ENCODE measurements at regions not wholly inside any gene's neighbourhood (a gene's known extent, or its start where the extent isn't known, plus 50 kb on each side); places are given as distances from the start of the nearest gene placed in this dataset.
"Not testable (repeated sequence)": the region's sequence is repeated elsewhere in the genome, so short reads cannot be mapped to it uniquely, and the experiment has no call there.

GRCh38 chr20:30585244-30585796 is 672.1 kb upstream of the DEFB115 start:
- H4K20me1 ChIP-seq (ENCODE audit: insufficient read depth); H3K79me2 ChIP-seq (ENCODE audit: insufficient read depth, low read depth); H3K27me3 ChIP-seq (ENCODE audit: insufficient read depth, low read depth); H2AFZ ChIP-seq (ENCODE audit: low read depth); H3K9ac ChIP-seq; H3K4me1 ChIP-seq (ENCODE audit: low read depth, poor library complexity, severe bottlenecking); H3K27ac ChIP-seq; H3K4me3 ChIP-seq (IDR thresholded peaks at IDR 0.05; ENCODE audit: insufficient read depth, low read depth, low read length); H3K36me3 ChIP-seq (ENCODE audit: insufficient read depth); H3K4me2 ChIP-seq: not testable (repeated sequence)

GRCh38 chr20:30586178-30586577 is 671.3 kb upstream of the DEFB115 start:
- not testable (repeated sequence) for H3K4me3 ChIP-seq (IDR thresholded peaks at IDR 0.05; ENCODE audit: insufficient read depth, low read depth, low read length); H3K27ac ChIP-seq; H3K4me1 ChIP-seq (ENCODE audit: low read depth, poor library complexity, severe bottlenecking); H3K9ac ChIP-seq; H3K36me3 ChIP-seq (ENCODE audit: insufficient read depth); H4K20me1 ChIP-seq (ENCODE audit: insufficient read depth); H3K79me2 ChIP-seq (ENCODE audit: insufficient read depth, low read depth); H3K4me2 ChIP-seq; H2AFZ ChIP-seq (ENCODE audit: low read depth); H3K27me3 ChIP-seq (ENCODE audit: insufficient read depth, low read depth)

DNA sequence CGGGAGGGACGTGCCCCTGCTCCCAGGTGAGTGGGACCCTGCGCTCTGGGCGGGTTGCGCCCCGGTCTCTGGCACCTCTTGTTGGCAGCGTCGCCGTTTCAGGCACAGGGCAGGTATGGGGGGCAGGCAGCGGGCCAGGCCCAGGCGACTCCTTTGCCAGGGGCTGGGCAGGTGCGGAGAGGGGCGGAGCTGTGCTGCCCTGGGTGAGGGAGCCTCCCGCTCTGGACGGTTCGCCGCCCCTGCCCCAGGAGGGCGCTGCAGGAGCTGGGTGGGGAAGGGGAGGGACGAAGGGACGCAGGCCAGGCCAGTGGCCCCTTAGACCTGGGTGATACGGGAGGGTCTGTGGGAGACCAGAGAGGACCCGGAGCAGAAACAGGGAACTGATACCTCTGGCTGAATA is 663.9 kb upstream of the DEFB115 start:
- no peaks in the 10 kb centered on the region for H4K20me1 ChIP-seq (ENCODE audit: insufficient read depth)
- H3K4me2 ChIP-seq = no peak overlapping the region
- H3K36me3 ChIP-seq (ENCODE audit: insufficient read depth) = no peaks in the 10 kb centered on the region
- TF ChIP-seq, protein P1, sequence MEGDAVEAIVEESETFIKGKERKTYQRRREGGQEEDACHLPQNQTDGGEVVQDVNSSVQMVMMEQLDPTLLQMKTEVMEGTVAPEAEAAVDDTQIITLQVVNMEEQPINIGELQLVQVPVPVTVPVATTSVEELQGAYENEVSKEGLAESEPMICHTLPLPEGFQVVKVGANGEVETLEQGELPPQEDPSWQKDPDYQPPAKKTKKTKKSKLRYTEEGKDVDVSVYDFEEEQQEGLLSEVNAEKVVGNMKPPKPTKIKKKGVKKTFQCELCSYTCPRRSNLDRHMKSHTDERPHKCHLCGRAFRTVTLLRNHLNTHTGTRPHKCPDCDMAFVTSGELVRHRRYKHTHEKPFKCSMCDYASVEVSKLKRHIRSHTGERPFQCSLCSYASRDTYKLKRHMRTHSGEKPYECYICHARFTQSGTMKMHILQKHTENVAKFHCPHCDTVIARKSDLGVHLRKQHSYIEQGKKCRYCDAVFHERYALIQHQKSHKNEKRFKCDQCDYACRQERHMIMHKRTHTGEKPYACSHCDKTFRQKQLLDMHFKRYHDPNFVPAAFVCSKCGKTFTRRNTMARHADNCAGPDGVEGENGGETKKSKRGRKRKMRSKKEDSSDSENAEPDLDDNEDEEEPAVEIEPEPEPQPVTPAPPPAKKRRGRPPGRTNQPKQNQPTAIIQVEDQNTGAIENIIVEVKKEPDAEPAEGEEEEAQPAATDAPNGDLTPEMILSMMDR (conservative IDR thresholded peaks at IDR 0.05; ENCODE audit: low read depth, low read length) = no peak
- H3K4me1 ChIP-seq (ENCODE audit: low read depth, poor library complexity, severe bottlenecking) = no peaks in the 10 kb centered on the region
- no peak overlapping the region for H2AFZ ChIP-seq (ENCODE audit: low read depth)
- no peak overlapping the region for H3K4me3 ChIP-seq (IDR thresholded peaks at IDR 0.05; ENCODE audit: insufficient read depth, low read depth, low read length)
- no peak overlapping the region for H3K9ac ChIP-seq
- no peaks in the 10 kb centered on the region for H3K79me2 ChIP-seq (ENCODE audit: insufficient read depth, low read depth)
- no peaks in the 10 kb centered on the region for H3K27me3 ChIP-seq (ENCODE audit: insufficient read depth, low read depth)
- H3K27ac ChIP-seq = no peak overlapping the region

DNA sequence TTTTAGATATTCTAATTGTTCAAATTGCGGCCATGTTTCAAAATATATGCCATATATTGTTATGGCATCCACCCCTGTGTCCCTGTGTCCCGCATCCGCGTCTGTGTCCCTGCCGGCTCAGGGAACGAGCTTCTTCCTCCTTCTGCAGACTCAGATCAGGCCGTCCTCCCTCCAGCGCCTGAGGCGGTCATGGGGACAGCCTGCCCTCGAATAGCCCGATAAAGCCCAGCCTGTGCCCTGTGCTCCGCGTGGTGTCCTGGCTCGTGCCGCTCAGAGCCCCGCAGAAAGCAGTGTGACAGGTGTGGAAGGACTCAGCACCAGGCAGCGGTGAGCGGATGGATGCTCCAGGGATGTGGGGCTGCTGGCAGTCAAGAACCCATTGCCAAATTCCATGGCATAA is 663.4 kb upstream of the DEFB115 start:
- Histone ChIP-seq H3K79me2 (ENCODE audit: insufficient read depth, low read depth) (no peaks in the 10 kb centered on the region), H3K27ac (no peak overlapping the region), H3K4me2 (no peak overlapping the region), H3K36me3 (ENCODE audit: insufficient read depth) (no peaks in the 10 kb centered on the region), H4K20me1 (ENCODE audit: insufficient read depth) (no peaks in the 10 kb centered on the region), H3K4me1 (ENCODE audit: low read depth, poor library complexity, severe bottlenecking) (no peaks in the 10 kb centered on the region), H3K9ac (no peak overlapping the region), H3K4me3 (IDR thresholded peaks at IDR 0.05; ENCODE audit: insufficient read depth, low read depth, low read length) (no peak overlapping the region), H3K27me3 (ENCODE audit: insufficient read depth, low read depth) (no peaks in the 10 kb centered on the region), H2AFZ (ENCODE audit: low read depth) (no peak overlapping the region)
- TF ChIP-seq, protein P1 (conservative IDR thresholded peaks at IDR 0.05; ENCODE audit: low read depth, low read length) = no peak

- no peak overlapping the region for H3K4me3 ChIP-seq (IDR thresholded peaks at IDR 0.05; ENCODE audit: insufficient read depth, low read depth, low read length)
- TF ChIP-seq, protein P1 (conservative IDR thresholded peaks at IDR 0.05; ENCODE audit: low read depth, low read length) = no peak
- H3K4me2 ChIP-seq = no peak overlapping the region
- H2AFZ ChIP-seq (ENCODE audit: low read depth) = no peak overlapping the region
- H4K20me1 ChIP-seq (ENCODE audit: insufficient read depth) = no peaks in the 10 kb centered on the region
- no peak overlapping the region for H3K9ac ChIP-seq
- no peaks in the 10 kb centered on the region for H3K4me1 ChIP-seq (ENCODE audit: low read depth, poor library complexity, severe bottlenecking)
- H3K79me2 ChIP-seq (ENCODE audit: insufficient read depth, low read depth) = no peaks in the 10 kb centered on the region
- no peaks in the 10 kb centered on the region for H3K27me3 ChIP-seq (ENCODE audit: insufficient read depth, low read depth)
- no peak overlapping the region for H3K27ac ChIP-seq
- no peaks in the 10 kb centered on the region for H3K36me3 ChIP-seq (ENCODE audit: insufficient read depth)
Observed at GRCh38 chr20:30595698-30596097, 661.8 kb upstream of the DEFB115 start.

DNA sequence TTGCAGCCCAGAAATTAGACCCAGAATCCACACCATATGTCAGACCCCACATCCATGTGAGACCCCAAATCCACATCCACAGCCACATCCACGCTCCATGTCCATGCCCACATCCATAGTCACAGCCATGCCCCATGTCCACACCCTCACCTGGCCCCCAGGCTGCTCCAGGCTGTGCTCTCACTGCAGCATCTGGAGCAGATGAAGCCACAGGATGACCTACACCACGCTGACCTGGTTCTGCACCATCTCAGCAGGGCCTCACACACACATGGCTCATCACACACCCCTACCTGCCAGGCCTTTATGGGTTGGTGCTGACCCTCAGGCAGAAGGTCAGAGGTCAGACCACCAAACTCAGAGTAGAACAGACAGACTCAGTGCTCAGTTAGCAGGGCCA is 660.0 kb upstream of the DEFB115 start:
- H3K79me2 ChIP-seq (ENCODE audit: insufficient read depth, low read depth); H3K4me1 ChIP-seq (ENCODE audit: low read depth, poor library complexity, severe bottlenecking); H3K27ac ChIP-seq; H3K27me3 ChIP-seq (ENCODE audit: insufficient read depth, low read depth); H3K36me3 ChIP-seq (ENCODE audit: insufficient read depth); H3K4me2 ChIP-seq; H2AFZ ChIP-seq (ENCODE audit: low read depth); H3K4me3 ChIP-seq (IDR thresholded peaks at IDR 0.05; ENCODE audit: insufficient read depth, low read depth, low read length); H3K9ac ChIP-seq; H4K20me1 ChIP-seq (ENCODE audit: insufficient read depth): not testable (repeated sequence)
